ENCODE measurements at regions not wholly inside any gene's neighbourhood (a gene's known extent, or its start where the extent isn't known, plus 50 kb on each side); places are given as distances from the start of the nearest gene placed in this dataset.

- TF ChIP-seq BCL3 (IDR thresholded peaks at IDR 0.05; ENCODE audit: borderline replicate concordance, insufficient read depth, low read depth, low read length, poor library complexity, severe bottlenecking) (peak; percentile 83), FOS (IDR thresholded peaks at IDR 0.05; ENCODE audit: borderline replicate concordance, extremely low read depth, insufficient read length) (no peak), GABPA (IDR thresholded peaks at IDR 0.05; ENCODE audit: low read depth) (no peak), SKIL (IDR thresholded peaks at IDR 0.05; ENCODE audit: low read depth, poor library complexity, severe bottlenecking) (no peak), CUX1 (IDR thresholded peaks at IDR 0.05; ENCODE audit: insufficient replicate concordance, low read depth, low read length) (peak; percentile 25), YBX1 (IDR thresholded peaks at IDR 0.05) (no peak), RAD21 (IDR thresholded peaks at IDR 0.05; ENCODE audit: insufficient read depth, low read depth, low read length) (no peak), RBBP5 (conservative IDR thresholded peaks at IDR 0.05) (no peak), E4F1 (IDR thresholded peaks at IDR 0.05; ENCODE audit: borderline replicate concordance, partially characterized antibody) (no peak), STAT3 (IDR thresholded peaks at IDR 0.05; ENCODE audit: low read depth, low read length) (no peak), ZNF24 (IDR thresholded peaks at IDR 0.05) (no peak), PRDM15 (CRISPR knock-in tag; IDR thresholded peaks at IDR 0.05) (no peak), IRF5 (IDR thresholded peaks at IDR 0.05; ENCODE audit: borderline replicate concordance) (no peak)
Observed at GRCh38 chr1:186595969-186596368, 84.3 kb downstream of the PTGS2 start (continued).
